ENCODE measurements at regions not wholly inside any gene's neighbourhood (a gene's known extent, or its start where the extent isn't known, plus 50 kb on each side); places are given as distances from the start of the nearest gene placed in this dataset.

- no peak overlapping the region for H3K4me3 ChIP-seq (ENCODE audit: insufficient read depth, low read depth, low read length, poor library complexity, severe bottlenecking)
- H3K4me1 ChIP-seq (ENCODE audit: control insufficient read depth, insufficient read depth, low read length, poor library complexity, severe bottlenecking) = no peaks in the 10 kb centered on the region
- H3K27ac ChIP-seq (ENCODE audit: insufficient read depth, low read length, poor library complexity, severe bottlenecking) = no peak overlapping the region
- H3K36me3 ChIP-seq (ENCODE audit: control insufficient read depth, insufficient read depth, low read length) = no peaks in the 10 kb centered on the region
- no peaks in the 10 kb centered on the region for H3K9me3 ChIP-seq (ENCODE audit: control insufficient read depth, low read length)
- H3K27me3 ChIP-seq (replicated peaks; ENCODE audit: control insufficient read depth, insufficient read depth, low read length, poor library complexity, severe bottlenecking) = no peaks in the 10 kb centered on the region
- DNase-seq = no peak
Observed at GRCh38 chr18:77990901-77991300, 741.3 kb downstream of the GALR1 start.

GRCh38 chr18:77992057-77992456, 742.4 kb downstream of the GALR1 start:
- Histone ChIP-seq H3K27ac (ENCODE audit: insufficient read depth, low read length, poor library complexity, severe bottlenecking) (no peak overlapping the region), H3K36me3 (ENCODE audit: control insufficient read depth, insufficient read depth, low read length) (no peaks in the 10 kb centered on the region), H3K27me3 (replicated peaks; ENCODE audit: control insufficient read depth, insufficient read depth, low read length, poor library complexity, severe bottlenecking) (no peaks in the 10 kb centered on the region), H3K9me3 (ENCODE audit: control insufficient read depth, low read length) (no peaks in the 10 kb centered on the region), H3K4me1 (ENCODE audit: control insufficient read depth, insufficient read depth, low read length, poor library complexity, severe bottlenecking) (no peaks in the 10 kb centered on the region), H3K4me3 (ENCODE audit: insufficient read depth, low read depth, low read length, poor library complexity, severe bottlenecking) (no peak overlapping the region)
- no peak for DNase-seq

- no peak for DNase-seq
- H3K4me3 ChIP-seq (ENCODE audit: insufficient read depth, low read depth, low read length, poor library complexity, severe bottlenecking) = no peak overlapping the region
- H3K27me3 ChIP-seq (replicated peaks; ENCODE audit: control insufficient read depth, insufficient read depth, low read length, poor library complexity, severe bottlenecking) = no peaks in the 10 kb centered on the region
- no peak overlapping the region for H3K27ac ChIP-seq (ENCODE audit: insufficient read depth, low read length, poor library complexity, severe bottlenecking)
- H3K4me1 ChIP-seq (ENCODE audit: control insufficient read depth, insufficient read depth, low read length, poor library complexity, severe bottlenecking) = no peaks in the 10 kb centered on the region
- no peaks in the 10 kb centered on the region for H3K36me3 ChIP-seq (ENCODE audit: control insufficient read depth, insufficient read depth, low read length)
- no peaks in the 10 kb centered on the region for H3K9me3 ChIP-seq (ENCODE audit: control insufficient read depth, low read length)
Observed at GRCh38 chr18:77993188-77993981, 743.7 kb downstream of the GALR1 start.

GRCh38 chr18:77995593-77995992, 745.9 kb downstream of the GALR1 start:
- H3K4me1 ChIP-seq (ENCODE audit: control insufficient read depth, insufficient read depth, low read length, poor library complexity, severe bottlenecking) = no peaks in the 10 kb centered on the region
- no peak overlapping the region for H3K27ac ChIP-seq (ENCODE audit: insufficient read depth, low read length, poor library complexity, severe bottlenecking)
- H3K9me3 ChIP-seq (ENCODE audit: control insufficient read depth, low read length) = no peaks in the 10 kb centered on the region
- H3K4me3 ChIP-seq (ENCODE audit: insufficient read depth, low read depth, low read length, poor library complexity, severe bottlenecking) = no peak overlapping the region
- no peak for DNase-seq
- H3K36me3 ChIP-seq (ENCODE audit: control insufficient read depth, insufficient read depth, low read length) = no peaks in the 10 kb centered on the region
- H3K27me3 ChIP-seq (replicated peaks; ENCODE audit: control insufficient read depth, insufficient read depth, low read length, poor library complexity, severe bottlenecking) = no peaks in the 10 kb centered on the region

GRCh38 chr18:77996737-77997136, 747.1 kb downstream of the GALR1 start:
- DNase-seq = no peak
- Histone ChIP-seq H3K36me3 (ENCODE audit: control insufficient read depth, insufficient read depth, low read length) (no peaks in the 10 kb centered on the region), H3K27me3 (replicated peaks; ENCODE audit: control insufficient read depth, insufficient read depth, low read length, poor library complexity, severe bottlenecking) (no peaks in the 10 kb centered on the region), H3K9me3 (ENCODE audit: control insufficient read depth, low read length) (no peaks in the 10 kb centered on the region), H3K4me3 (ENCODE audit: insufficient read depth, low read depth, low read length, poor library complexity, severe bottlenecking) (no peak overlapping the region), H3K4me1 (ENCODE audit: control insufficient read depth, insufficient read depth, low read length, poor library complexity, severe bottlenecking) (no peaks in the 10 kb centered on the region), H3K27ac (ENCODE audit: insufficient read depth, low read length, poor library complexity, severe bottlenecking) (no peak overlapping the region)

- no peaks in the 10 kb centered on the region for H3K36me3 ChIP-seq (ENCODE audit: control insufficient read depth, insufficient read depth, low read length)
- no peak overlapping the region for H3K27ac ChIP-seq (ENCODE audit: insufficient read depth, low read length, poor library complexity, severe bottlenecking)
- H3K4me3 ChIP-seq (ENCODE audit: insufficient read depth, low read depth, low read length, poor library complexity, severe bottlenecking) = no peak overlapping the region
- no peak for DNase-seq
- H3K9me3 ChIP-seq (ENCODE audit: control insufficient read depth, low read length) = no peaks in the 10 kb centered on the region
- no peaks in the 10 kb centered on the region for H3K27me3 ChIP-seq (replicated peaks; ENCODE audit: control insufficient read depth, insufficient read depth, low read length, poor library complexity, severe bottlenecking)
- no peaks in the 10 kb centered on the region for H3K4me1 ChIP-seq (ENCODE audit: control insufficient read depth, insufficient read depth, low read length, poor library complexity, severe bottlenecking)
Observed at GRCh38 chr18:78001811-78002210, 752.2 kb downstream of the GALR1 start.

- no peak for DNase-seq
- Histone ChIP-seq H3K4me1 (ENCODE audit: control insufficient read depth, insufficient read depth, low read length, poor library complexity, severe bottlenecking) (no peaks in the 10 kb centered on the region), H3K4me3 (ENCODE audit: insufficient read depth, low read depth, low read length, poor library complexity, severe bottlenecking) (no peak overlapping the region), H3K9me3 (ENCODE audit: control insufficient read depth, low read length) (no peaks in the 10 kb centered on the region), H3K27me3 (replicated peaks; ENCODE audit: control insufficient read depth, insufficient read depth, low read length, poor library complexity, severe bottlenecking) (no peaks in the 10 kb centered on the region), H3K36me3 (ENCODE audit: control insufficient read depth, insufficient read depth, low read length) (no peaks in the 10 kb centered on the region), H3K27ac (ENCODE audit: insufficient read depth, low read length, poor library complexity, severe bottlenecking) (no peak overlapping the region)
Observed at GRCh38 chr18:78006006-78006773, 756.5 kb downstream of the GALR1 start.

GRCh38 chr18:78006774-78007260, 757.2 kb downstream of the GALR1 start:
- no peak for DNase-seq
- H3K4me1 ChIP-seq (ENCODE audit: control insufficient read depth, insufficient read depth, low read length, poor library complexity, severe bottlenecking) = no peaks in the 10 kb centered on the region
- no peaks in the 10 kb centered on the region for H3K9me3 ChIP-seq (ENCODE audit: control insufficient read depth, low read length)
- no peaks in the 10 kb centered on the region for H3K36me3 ChIP-seq (ENCODE audit: control insufficient read depth, insufficient read depth, low read length)
- H3K27me3 ChIP-seq (replicated peaks; ENCODE audit: control insufficient read depth, insufficient read depth, low read length, poor library complexity, severe bottlenecking) = no peaks in the 10 kb centered on the region
- no peak overlapping the region for H3K4me3 ChIP-seq (ENCODE audit: insufficient read depth, low read depth, low read length, poor library complexity, severe bottlenecking)
- H3K27ac ChIP-seq (ENCODE audit: insufficient read depth, low read length, poor library complexity, severe bottlenecking) = no peak overlapping the region

GRCh38 chr18:78010363-78010762, 760.7 kb downstream of the GALR1 start:
- Histone ChIP-seq H3K27ac (ENCODE audit: insufficient read depth, low read length, poor library complexity, severe bottlenecking) (no peak overlapping the region), H3K36me3 (ENCODE audit: control insufficient read depth, insufficient read depth, low read length) (no peaks in the 10 kb centered on the region), H3K27me3 (replicated peaks; ENCODE audit: control insufficient read depth, insufficient read depth, low read length, poor library complexity, severe bottlenecking) (no peaks in the 10 kb centered on the region), H3K4me1 (ENCODE audit: control insufficient read depth, insufficient read depth, low read length, poor library complexity, severe bottlenecking) (no peaks in the 10 kb centered on the region), H3K4me3 (ENCODE audit: insufficient read depth, low read depth, low read length, poor library complexity, severe bottlenecking) (no peak overlapping the region), H3K9me3 (ENCODE audit: control insufficient read depth, low read length) (no peaks in the 10 kb centered on the region)
- DNase-seq = no peak

GRCh38 chr18:78017869-78018268, 768.2 kb downstream of the GALR1 start:
- Histone ChIP-seq H3K36me3 (ENCODE audit: control insufficient read depth, insufficient read depth, low read length) (no peaks in the 10 kb centered on the region), H3K4me1 (ENCODE audit: control insufficient read depth, insufficient read depth, low read length, poor library complexity, severe bottlenecking) (no peaks in the 10 kb centered on the region), H3K9me3 (ENCODE audit: control insufficient read depth, low read length) (no peaks in the 10 kb centered on the region), H3K27me3 (replicated peaks; ENCODE audit: control insufficient read depth, insufficient read depth, low read length, poor library complexity, severe bottlenecking) (no peaks in the 10 kb centered on the region), H3K4me3 (ENCODE audit: insufficient read depth, low read depth, low read length, poor library complexity, severe bottlenecking) (no peak overlapping the region), H3K27ac (ENCODE audit: insufficient read depth, low read length, poor library complexity, severe bottlenecking) (no peak overlapping the region)
- DNase-seq = no peak

Measured in effector memory CD4-positive, alpha-beta T cell (primary cell).